Retinal pigment epithelial cell (primary cell): ENCODE measurements at regions not wholly inside any gene's neighbourhood (a gene's known extent, or its start where the extent isn't known, plus 50 kb on each side); places are given as distances from the start of the nearest gene placed in this dataset.
"Not testable (repeated sequence)": the region's sequence is repeated elsewhere in the genome, so short reads cannot be mapped to it uniquely, and the experiment has no call there.

Source experiments
- DNase-seq: peaks from one replicate; pipeline ENCODE4 v3.0.0-alpha.2; 2010; ENCODE audit warnings: low read depth
- H3K4me3 ChIP-seq: 2 replicates; pipeline ENCODE4 v1.5.1; 2011; ENCODE audit warnings: mild to moderate bottlenecking, low read length, control low read depth, moderate library complexity
- TF ChIP-seq, protein P1 (sequence below): conservative IDR thresholded peaks from 2 replicates; pipeline ENCODE4 v1.5.1; 2011; ENCODE audit warnings: low read depth, low read length, control low read depth, inconsistent platforms

DNA sequence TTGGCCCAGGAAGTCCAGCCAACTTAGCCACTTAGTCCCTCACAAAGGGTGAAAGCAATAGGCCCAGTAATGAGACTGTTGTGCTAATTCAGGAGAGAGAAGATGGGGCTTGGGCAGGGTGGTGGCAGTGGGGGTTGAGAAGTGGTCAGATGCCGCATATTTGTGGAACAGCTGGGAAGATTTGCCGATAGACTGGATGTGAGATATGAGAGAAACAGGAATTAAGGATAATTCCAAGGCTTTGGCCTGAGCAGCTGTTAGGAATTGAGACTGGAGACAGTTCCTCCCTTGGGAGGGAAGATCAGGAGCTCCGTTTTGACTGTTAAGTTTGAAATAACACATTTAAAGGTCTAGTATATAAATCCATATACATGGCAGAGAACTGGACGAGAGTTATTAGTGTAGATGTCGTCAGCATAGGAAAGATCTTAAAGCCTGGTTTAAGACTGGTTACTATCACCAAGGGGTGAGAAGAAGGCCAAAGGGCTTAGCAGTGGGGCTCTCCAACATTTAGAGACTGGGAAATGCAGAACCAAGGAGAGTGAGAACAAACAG, 323.7 kb upstream of the FAM78B start:
- TF ChIP-seq, protein P1, sequence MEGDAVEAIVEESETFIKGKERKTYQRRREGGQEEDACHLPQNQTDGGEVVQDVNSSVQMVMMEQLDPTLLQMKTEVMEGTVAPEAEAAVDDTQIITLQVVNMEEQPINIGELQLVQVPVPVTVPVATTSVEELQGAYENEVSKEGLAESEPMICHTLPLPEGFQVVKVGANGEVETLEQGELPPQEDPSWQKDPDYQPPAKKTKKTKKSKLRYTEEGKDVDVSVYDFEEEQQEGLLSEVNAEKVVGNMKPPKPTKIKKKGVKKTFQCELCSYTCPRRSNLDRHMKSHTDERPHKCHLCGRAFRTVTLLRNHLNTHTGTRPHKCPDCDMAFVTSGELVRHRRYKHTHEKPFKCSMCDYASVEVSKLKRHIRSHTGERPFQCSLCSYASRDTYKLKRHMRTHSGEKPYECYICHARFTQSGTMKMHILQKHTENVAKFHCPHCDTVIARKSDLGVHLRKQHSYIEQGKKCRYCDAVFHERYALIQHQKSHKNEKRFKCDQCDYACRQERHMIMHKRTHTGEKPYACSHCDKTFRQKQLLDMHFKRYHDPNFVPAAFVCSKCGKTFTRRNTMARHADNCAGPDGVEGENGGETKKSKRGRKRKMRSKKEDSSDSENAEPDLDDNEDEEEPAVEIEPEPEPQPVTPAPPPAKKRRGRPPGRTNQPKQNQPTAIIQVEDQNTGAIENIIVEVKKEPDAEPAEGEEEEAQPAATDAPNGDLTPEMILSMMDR = no peak
- no peak overlapping the region for H3K4me3 ChIP-seq
- no peak for DNase-seq

DNA sequence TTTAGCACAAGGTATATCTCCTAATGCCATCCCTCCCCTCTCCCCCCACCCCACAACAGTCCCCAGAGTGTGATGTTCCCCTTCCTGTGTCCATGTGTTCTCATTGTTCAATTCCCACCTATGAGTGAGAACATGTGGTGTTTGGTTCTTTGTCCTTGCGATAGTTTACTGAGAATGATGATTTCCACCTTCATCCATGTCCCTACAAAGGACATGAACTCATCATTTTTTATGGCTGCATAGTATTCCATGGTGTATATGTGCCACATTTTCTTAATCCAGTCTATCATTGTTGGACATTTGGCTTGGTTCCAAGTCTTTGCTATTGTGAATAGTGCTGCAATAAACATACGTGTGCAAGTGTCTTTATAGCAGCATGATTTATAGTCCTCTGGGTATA, 327.0 kb upstream of the FAM78B start:
- DNase-seq, H3K4me3 ChIP-seq: not testable (repeated sequence)

DNA sequence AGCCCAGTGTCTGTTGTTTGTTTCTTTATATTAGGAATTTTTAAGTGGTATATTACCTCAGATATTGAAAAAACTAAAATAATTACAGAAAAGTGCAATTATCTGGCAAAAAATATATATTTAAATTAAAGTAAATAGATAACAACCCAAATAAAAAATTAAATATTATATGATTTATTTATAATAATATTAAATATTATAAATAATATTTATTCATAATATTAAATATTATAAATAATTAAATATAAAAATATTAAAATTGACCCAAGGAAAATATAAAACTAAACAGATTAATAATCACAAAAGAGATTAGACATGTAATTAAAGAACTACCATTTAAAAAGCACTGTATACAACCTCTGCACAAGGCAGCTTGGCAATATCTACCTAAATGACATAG, 331.9 kb upstream of the POGK start:
- no peak overlapping the region for H3K4me3 ChIP-seq
- no peak for DNase-seq
- TF ChIP-seq, protein P1 = no peak

DNA sequence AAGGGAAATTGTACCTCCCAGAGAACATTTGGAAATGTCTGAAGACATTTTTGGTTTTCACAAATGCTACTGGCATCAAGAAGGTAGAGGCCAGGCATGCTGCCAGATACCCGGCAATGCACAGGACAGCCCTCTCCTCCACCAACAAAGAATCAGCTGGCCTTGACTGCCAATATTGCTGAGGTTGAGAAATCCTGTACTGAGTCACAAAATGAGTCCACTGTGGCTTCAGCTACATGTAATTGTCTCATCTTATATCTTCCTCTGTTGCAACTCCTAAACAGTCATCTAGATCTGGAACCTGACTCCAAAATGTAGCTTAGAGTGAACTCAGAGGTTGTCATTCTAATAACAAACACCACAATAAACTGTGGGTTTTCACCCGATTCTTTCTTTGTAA, 327.5 kb upstream of the POGK start:
- TF ChIP-seq, protein P1 = no peak

DNA sequence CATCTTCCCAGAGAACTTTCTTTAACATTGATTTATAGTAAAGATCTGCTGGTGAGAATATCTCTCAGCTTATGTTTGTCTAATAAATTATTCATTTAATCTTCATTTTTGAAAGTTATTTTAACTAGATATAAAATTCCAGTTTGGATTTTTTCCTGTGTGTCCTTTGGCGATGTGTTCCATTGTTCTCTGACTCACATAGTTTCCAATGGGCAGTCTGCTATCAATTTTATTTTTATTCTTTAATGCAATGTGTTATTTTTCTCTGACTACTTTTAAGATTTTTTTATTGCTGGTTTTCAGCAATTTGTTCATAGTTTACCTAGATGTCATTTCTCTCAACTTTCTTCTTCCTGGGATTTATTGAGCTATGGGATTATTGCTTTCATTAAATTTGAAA, 325.2 kb upstream of the POGK start:
- H3K4me3 ChIP-seq = no peak overlapping the region
- DNase-seq = no peak
- TF ChIP-seq, protein P1 = no peak

More for the DNA sequence above, 327.5 kb upstream of the POGK start:
- DNase-seq = no peak
- no peak overlapping the region for H3K4me3 ChIP-seq

DNA sequence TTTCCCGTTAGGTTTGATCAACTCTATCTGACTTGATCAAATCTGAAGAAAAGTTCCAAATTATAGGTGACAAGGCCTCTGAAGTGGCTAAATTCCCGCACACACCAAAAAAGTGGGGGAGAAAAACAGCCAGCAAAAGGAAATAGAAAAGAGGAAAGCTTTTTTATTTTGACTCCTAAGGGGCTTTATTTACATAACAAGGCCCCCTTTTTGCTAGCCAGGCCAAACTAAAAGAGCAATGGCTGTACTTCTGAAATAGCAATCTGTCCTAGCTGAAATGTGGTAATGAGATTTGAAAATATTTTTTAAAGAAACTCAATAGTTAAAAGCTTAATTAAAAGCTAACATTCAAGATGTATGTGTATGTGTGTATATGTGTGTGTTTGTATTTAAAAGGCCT, 311.5 kb upstream of the POGK start:
- no peak for DNase-seq
- TF ChIP-seq, protein P1 = no peak

DNA sequence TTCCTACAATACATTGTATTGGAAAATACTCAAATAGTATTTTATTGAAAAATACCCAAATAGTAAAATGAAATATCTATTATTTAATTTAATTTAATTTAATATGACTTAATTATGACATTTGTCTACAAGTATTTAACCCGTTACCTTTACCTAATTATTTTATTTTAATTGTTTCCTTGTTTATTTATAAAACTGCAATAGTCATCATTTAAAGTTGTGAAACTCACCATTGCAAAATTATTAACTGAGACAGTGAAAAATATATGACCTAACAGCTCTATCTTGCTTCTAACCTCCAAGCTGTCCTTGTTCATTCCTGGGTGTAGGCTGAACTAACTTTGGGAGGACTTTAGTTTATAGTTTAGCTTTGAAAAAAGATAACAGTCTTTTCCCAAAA, 300.6 kb upstream of the POGK start:
- no peak for DNase-seq
- H3K4me3 ChIP-seq = no peak overlapping the region
- TF ChIP-seq, protein P1 = no peak

More for the DNA sequence above, 311.5 kb upstream of the POGK start:
- H3K4me3 ChIP-seq = no peak overlapping the region

DNA sequence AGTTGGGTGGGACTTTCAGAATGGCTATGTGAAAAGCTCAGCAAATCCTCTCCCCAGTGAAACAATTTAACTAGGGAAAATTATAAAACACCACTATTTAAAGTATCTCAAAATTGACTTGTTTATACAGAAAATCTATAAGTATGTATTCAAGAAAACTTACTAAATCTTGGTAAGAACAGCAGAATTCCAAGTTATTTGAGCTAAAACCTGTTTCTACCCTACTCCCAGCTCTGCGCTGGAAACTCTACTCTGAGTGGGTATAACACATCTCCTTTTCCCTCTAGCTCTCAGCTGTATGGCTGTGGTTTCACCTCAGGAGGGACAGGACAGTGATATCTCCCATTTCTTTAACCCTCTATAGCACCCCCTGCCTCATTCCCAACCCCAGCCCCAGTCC, 295.2 kb upstream of the POGK start:
- H3K4me3 ChIP-seq = no peak overlapping the region
- TF ChIP-seq, protein P1 = no peak
- DNase-seq = no peak
